MM.1S (cell line): ENCODE measurements at regions not wholly inside any gene's neighbourhood (a gene's known extent, or its start where the extent isn't known, plus 50 kb on each side); places are given as distances from the start of the nearest gene placed in this dataset.

Experiments
- CTCF ChIP-seq: fragments of 300-600 bp; sonication (generic); IDR thresholded peaks from 2 replicates; pipeline ENCODE4 v1.5.1; 2016; ENCODE audit warnings: antibody characterized with exemption, low read length, mixed read lengths
- EZH2 ChIP-seq: fragments of 300-600 bp; sonication (generic); optimal IDR thresholded peaks from 2 replicates; pipeline ENCODE3; 2017; ENCODE audit warnings: low read depth, mild to moderate bottlenecking, antibody characterized with exemption, low read length, mixed read lengths

GRCh38 chr10:78262860-78263259 lies 229.2 kb downstream of the RPS24 start:
- TF ChIP-seq CTCF = no peak
- no peak for TF ChIP-seq EZH2
